MCF 10A (cell line): ENCODE measurements at regions not wholly inside any gene's neighbourhood (a gene's known extent, or its start where the extent isn't known, plus 50 kb on each side); places are given as distances from the start of the nearest gene placed in this dataset.

Source experiments
- BruUV-seq: library from RNA; stranded (reverse); fragments of 400-500 nt; replicated peaks from 2 replicates; lab custom pipeline; 2021; lab: Mats Ljungman, UMichigan
- CTCF ChIA-PET: fragments of 300-600 bp; sonication (Branson Sonifier 250); formaldehyde crosslinking; extraction: SDS; loops from one replicate; lab custom pipeline; 2021; ENCODE audit warnings: antibody characterized with exemption, inconsistent platforms; lab: Yijun Ruan, JAX
- POLR2A ChIA-PET: fragments of 300-600, 350-650 bp; sonication (Branson Sonifier 250); formaldehyde crosslinking; extraction: SDS; loops from one replicate; lab custom pipeline; 2020; ENCODE audit warnings: antibody characterized with exemption, inconsistent platforms; lab: Yijun Ruan, JAX
- DNase-seq: peaks from one replicate; pipeline ENCODE4 v3.0.0-alpha.2; 2018; ENCODE audit not compliant: unreplicated experiment
- H3K27ac Mint-ChIP-seq: one replicate; pipeline ENCODE4 v1.8.0; 2022; ENCODE audit warnings: mild to moderate bottlenecking, low read depth, mixed read lengths; ENCODE audit not compliant: unreplicated experiment
- H3K27me3 Mint-ChIP-seq: one replicate; pipeline ENCODE4 v1.8.0; 2022; ENCODE audit warnings: mixed read lengths; ENCODE audit not compliant: insufficient read depth, unreplicated experiment
- H3K36me3 Mint-ChIP-seq: one replicate; pipeline ENCODE4 v1.8.0; 2022; ENCODE audit warnings: mild to moderate bottlenecking, moderate library complexity, mixed read lengths; ENCODE audit not compliant: insufficient read depth, unreplicated experiment
- H3K4me1 Mint-ChIP-seq: one replicate; pipeline ENCODE4 v1.8.0; 2022; ENCODE audit warnings: mixed read lengths; ENCODE audit not compliant: insufficient read depth, unreplicated experiment
- H3K4me3 Mint-ChIP-seq: one replicate; pipeline ENCODE4 v1.8.0; 2022; ENCODE audit warnings: mild to moderate bottlenecking, moderate library complexity, mixed read lengths; ENCODE audit not compliant: unreplicated experiment
- H3K9me3 Mint-ChIP-seq: one replicate; pipeline ENCODE4 v1.8.0; 2022; ENCODE audit warnings: mixed read lengths; ENCODE audit not compliant: unreplicated experiment
- intact Hi-C: fragments of 100-400 bp; cut with micrococcal nuclease; formaldehyde crosslinking; loops from 2 replicates; pipeline ENCODE4 v1.14.1; 2022
- TF ChIP-seq, protein P1 (sequence below): fragments of 200-600 bp; IDR thresholded peaks from one replicate; pipeline ENCODE4 v1.8.0; 2022; ENCODE audit warnings: antibody characterized with exemption, mild to moderate bottlenecking; ENCODE audit not compliant: unreplicated experiment

DNA sequence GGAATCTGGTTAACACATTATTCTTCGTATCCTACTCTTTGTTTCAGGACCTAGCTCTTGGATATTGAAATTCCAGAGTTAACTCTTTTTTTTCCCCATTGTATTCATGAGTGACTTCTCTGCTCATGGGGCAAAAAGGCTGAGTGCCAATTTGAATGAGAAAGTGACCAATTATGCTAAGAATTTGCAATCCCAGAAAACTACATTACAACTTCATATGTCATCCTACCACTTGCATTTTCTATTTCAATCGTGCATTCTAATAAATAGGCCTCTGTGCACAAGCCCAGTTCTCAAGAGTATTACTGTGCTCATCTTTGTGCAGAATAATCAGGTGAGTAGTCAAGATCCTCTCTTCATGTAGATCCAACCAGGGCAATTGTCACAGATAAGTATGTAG is 537.8 kb downstream of the OTOL1 start:
- no peaks in the 10 kb centered on the region for H3K27me3 Mint-ChIP-seq
- no TSS peak for BruUV-seq
- H3K9me3 Mint-ChIP-seq = peaks cover 7% of the 10 kb centered on the region
- intact Hi-C loops = no loop called here
- no peaks in the 10 kb centered on the region for H3K4me1 Mint-ChIP-seq
- H3K27ac Mint-ChIP-seq = no peak overlapping the region
- no peaks in the 10 kb centered on the region for H3K36me3 Mint-ChIP-seq
- ChIA-PET POLR2A (no interaction called here), CTCF (no interaction called here)
- H3K4me3 Mint-ChIP-seq = no peak overlapping the region
- DNase-seq = no peak
- TF ChIP-seq, protein P1, sequence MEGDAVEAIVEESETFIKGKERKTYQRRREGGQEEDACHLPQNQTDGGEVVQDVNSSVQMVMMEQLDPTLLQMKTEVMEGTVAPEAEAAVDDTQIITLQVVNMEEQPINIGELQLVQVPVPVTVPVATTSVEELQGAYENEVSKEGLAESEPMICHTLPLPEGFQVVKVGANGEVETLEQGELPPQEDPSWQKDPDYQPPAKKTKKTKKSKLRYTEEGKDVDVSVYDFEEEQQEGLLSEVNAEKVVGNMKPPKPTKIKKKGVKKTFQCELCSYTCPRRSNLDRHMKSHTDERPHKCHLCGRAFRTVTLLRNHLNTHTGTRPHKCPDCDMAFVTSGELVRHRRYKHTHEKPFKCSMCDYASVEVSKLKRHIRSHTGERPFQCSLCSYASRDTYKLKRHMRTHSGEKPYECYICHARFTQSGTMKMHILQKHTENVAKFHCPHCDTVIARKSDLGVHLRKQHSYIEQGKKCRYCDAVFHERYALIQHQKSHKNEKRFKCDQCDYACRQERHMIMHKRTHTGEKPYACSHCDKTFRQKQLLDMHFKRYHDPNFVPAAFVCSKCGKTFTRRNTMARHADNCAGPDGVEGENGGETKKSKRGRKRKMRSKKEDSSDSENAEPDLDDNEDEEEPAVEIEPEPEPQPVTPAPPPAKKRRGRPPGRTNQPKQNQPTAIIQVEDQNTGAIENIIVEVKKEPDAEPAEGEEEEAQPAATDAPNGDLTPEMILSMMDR = no peak

DNA sequence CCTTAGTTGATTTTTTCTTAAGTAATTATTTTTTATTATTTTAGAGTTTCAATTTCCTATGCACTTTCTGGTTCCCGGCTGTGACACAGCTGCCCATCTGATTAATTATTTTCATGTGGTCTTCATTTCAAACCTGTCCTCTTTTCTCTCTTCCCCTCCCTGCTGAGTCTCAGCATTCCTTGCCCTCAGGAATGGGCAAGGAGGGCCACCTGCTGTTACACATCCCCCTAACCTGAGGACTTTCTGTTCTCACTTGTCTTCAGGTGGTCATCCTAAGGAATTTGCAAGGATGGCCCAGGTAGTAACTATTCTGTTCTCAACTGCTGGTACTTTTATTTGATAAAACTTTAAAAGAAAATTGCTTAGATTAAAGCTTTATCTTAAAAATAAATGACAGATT is 545.0 kb downstream of the OTOL1 start:
- ChIA-PET POLR2A (no interaction called here), CTCF (interaction anchor here (0.6 kb wide), 1 partner anchor 1004 kb away, joined by 3 read pairs; no protein-coding TSS in a partner anchor)
- intact Hi-C loops = no loop called here
- Mint-ChIP-seq H3K9me3 (no peaks in the 10 kb centered on the region), H3K4me3 (no peak overlapping the region), H3K36me3 (no peaks in the 10 kb centered on the region), H3K27ac (peak overlapping the region; percentile 17), H3K27me3 (no peaks in the 10 kb centered on the region), H3K4me1 (no peaks in the 10 kb centered on the region)
- BruUV-seq = no TSS peak
- no peak for DNase-seq
- TF ChIP-seq, protein P1 = no peak

DNA sequence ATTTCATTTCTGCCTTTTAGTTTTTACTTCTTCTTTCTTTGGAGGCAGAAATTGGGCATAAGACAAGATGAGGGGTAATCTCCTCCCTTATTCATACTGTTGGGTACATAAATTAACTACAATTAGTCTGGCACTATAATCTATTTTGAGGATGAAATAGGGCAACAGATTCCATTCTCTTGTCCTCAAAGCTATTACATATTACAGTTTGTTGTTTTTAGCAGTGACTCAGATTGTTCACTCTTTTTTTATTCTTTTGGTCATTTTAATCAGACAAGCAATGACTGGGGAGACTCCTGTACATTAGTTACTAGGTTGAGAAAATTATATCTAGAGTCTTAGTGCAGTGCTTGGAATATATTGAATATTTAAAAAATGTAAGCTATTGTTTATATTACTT is 556.0 kb downstream of the OTOL1 start:
- DNase-seq = no peak
- POLR2A ChIA-PET = no interaction called here
- intact Hi-C loops = no loop called here
- no TSS peak for BruUV-seq
- Mint-ChIP-seq H3K9me3 (peaks cover under 1% of the 10 kb centered on the region), H3K36me3 (no peaks in the 10 kb centered on the region), H3K27ac (no peak overlapping the region), H3K4me1 (no peaks in the 10 kb centered on the region), H3K27me3 (no peaks in the 10 kb centered on the region), H3K4me3 (no peak overlapping the region)
- CTCF ChIA-PET = no interaction called here
- TF ChIP-seq, protein P1 = no peak

DNA sequence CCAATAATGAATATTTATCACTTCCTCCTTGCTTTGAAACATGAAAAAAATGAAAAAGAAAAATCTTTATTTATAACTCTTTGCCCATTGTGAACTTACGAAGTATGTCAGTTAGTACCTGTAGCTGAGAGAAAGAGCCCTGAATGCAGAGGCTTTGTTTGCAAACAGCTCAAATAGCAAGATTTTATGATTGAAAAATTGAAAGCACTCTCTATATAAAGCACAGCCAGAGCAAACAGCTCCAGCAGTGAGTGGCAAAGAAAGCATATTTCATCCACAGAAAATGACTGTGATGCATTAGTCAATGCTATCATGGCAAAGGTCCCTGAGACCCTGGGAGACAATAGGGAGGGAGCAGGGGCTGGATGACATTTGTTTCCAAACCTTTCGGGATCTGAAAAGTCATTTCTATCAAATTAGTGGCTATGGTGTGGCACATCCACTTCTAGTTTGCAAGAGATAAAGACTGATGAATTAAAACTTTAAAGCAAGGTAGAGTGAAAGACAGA is 576.1 kb downstream of the OTOL1 start:
- no peaks in the 10 kb centered on the region for H3K27me3 Mint-ChIP-seq
- H3K27ac Mint-ChIP-seq = no peak overlapping the region
- H3K4me1 Mint-ChIP-seq = no peaks in the 10 kb centered on the region
- no peaks in the 10 kb centered on the region for H3K9me3 Mint-ChIP-seq
- intact Hi-C loops = no loop called here
- ChIA-PET CTCF (no interaction called here), POLR2A (no interaction called here)
- H3K4me3 Mint-ChIP-seq = no peak overlapping the region
- BruUV-seq = no TSS peak
- no peak for DNase-seq
- TF ChIP-seq, protein P1 = no peak
- H3K36me3 Mint-ChIP-seq = no peaks in the 10 kb centered on the region
